MCF 10A (cell line): ENCODE measurements at regions not wholly inside any gene's neighbourhood (a gene's known extent, or its start where the extent isn't known, plus 50 kb on each side); places are given as distances from the start of the nearest gene placed in this dataset.
A peak's percentile ranks its signal among the peaks of the same experiment; 100 is the strongest.
"Not testable (repeated sequence)": the region's sequence is repeated elsewhere in the genome, so short reads cannot be mapped to it uniquely, and the experiment has no call there.

Source experiments
- BruUV-seq: library from RNA; stranded (reverse); fragments of 400-500 nt; replicated peaks from 2 replicates; lab custom pipeline; 2021; lab: Mats Ljungman, UMichigan
- CTCF ChIA-PET: fragments of 300-600 bp; sonication (Branson Sonifier 250); formaldehyde crosslinking; extraction: SDS; loops from one replicate; lab custom pipeline; 2021; ENCODE audit warnings: antibody characterized with exemption, inconsistent platforms; lab: Yijun Ruan, JAX
- POLR2A ChIA-PET: fragments of 300-600, 350-650 bp; sonication (Branson Sonifier 250); formaldehyde crosslinking; extraction: SDS; loops from one replicate; lab custom pipeline; 2020; ENCODE audit warnings: antibody characterized with exemption, inconsistent platforms; lab: Yijun Ruan, JAX
- DNase-seq: peaks from one replicate; pipeline ENCODE4 v3.0.0-alpha.2; 2018; ENCODE audit not compliant: unreplicated experiment
- H3K27ac Mint-ChIP-seq: one replicate; pipeline ENCODE4 v1.8.0; 2022; ENCODE audit warnings: mild to moderate bottlenecking, low read depth, mixed read lengths; ENCODE audit not compliant: unreplicated experiment
- H3K27me3 Mint-ChIP-seq: one replicate; pipeline ENCODE4 v1.8.0; 2022; ENCODE audit warnings: mixed read lengths; ENCODE audit not compliant: insufficient read depth, unreplicated experiment
- H3K36me3 Mint-ChIP-seq: one replicate; pipeline ENCODE4 v1.8.0; 2022; ENCODE audit warnings: mild to moderate bottlenecking, moderate library complexity, mixed read lengths; ENCODE audit not compliant: insufficient read depth, unreplicated experiment
- H3K4me1 Mint-ChIP-seq: one replicate; pipeline ENCODE4 v1.8.0; 2022; ENCODE audit warnings: mixed read lengths; ENCODE audit not compliant: insufficient read depth, unreplicated experiment
- H3K4me3 Mint-ChIP-seq: one replicate; pipeline ENCODE4 v1.8.0; 2022; ENCODE audit warnings: mild to moderate bottlenecking, moderate library complexity, mixed read lengths; ENCODE audit not compliant: unreplicated experiment
- H3K9me3 Mint-ChIP-seq: one replicate; pipeline ENCODE4 v1.8.0; 2022; ENCODE audit warnings: mixed read lengths; ENCODE audit not compliant: unreplicated experiment
- intact Hi-C: fragments of 100-400 bp; cut with micrococcal nuclease; formaldehyde crosslinking; loops from 2 replicates; pipeline ENCODE4 v1.14.1; 2022
- TF ChIP-seq, protein P1 (sequence below): fragments of 200-600 bp; IDR thresholded peaks from one replicate; pipeline ENCODE4 v1.8.0; 2022; ENCODE audit warnings: antibody characterized with exemption, mild to moderate bottlenecking; ENCODE audit not compliant: unreplicated experiment

DNA sequence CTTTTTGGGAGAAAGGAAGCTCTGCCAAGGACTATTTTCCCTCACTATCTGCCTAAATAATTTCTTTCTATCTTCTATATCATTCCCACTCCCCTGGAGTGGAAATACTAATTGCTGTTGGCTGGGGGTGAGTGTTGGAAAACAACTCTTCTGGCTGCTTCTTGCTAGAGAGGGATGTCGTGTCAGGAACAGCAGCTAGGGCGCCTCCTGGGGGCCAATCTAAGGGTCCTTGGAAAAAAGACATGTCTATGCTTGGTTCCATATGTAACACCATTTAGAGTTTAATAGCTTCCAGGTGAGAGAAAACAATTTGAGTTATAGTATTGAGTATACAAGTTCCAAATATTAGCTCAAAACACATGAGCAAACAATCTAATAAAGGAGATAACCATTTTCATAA lies 111.3 kb downstream of the MAGEE1 start:
- Mint-ChIP-seq H3K27ac (no peak overlapping the region), H3K4me3 (no peak overlapping the region)
- CTCF ChIA-PET = no interaction called here

GRCh38 chrX:76543381-76543780 lies 115.9 kb downstream of the MAGEE1 start:
- H3K36me3 Mint-ChIP-seq, BruUV-seq, H3K4me1 Mint-ChIP-seq, H3K27ac Mint-ChIP-seq, intact Hi-C loops, CTCF ChIA-PET, POLR2A ChIA-PET, H3K27me3 Mint-ChIP-seq, DNase-seq, H3K4me3 Mint-ChIP-seq: not testable (repeated sequence)
- peaks cover 35% of the 10 kb centered on the region for H3K9me3 Mint-ChIP-seq

More for the DNA sequence above, 111.3 kb downstream of the MAGEE1 start:
- TF ChIP-seq, protein P1, sequence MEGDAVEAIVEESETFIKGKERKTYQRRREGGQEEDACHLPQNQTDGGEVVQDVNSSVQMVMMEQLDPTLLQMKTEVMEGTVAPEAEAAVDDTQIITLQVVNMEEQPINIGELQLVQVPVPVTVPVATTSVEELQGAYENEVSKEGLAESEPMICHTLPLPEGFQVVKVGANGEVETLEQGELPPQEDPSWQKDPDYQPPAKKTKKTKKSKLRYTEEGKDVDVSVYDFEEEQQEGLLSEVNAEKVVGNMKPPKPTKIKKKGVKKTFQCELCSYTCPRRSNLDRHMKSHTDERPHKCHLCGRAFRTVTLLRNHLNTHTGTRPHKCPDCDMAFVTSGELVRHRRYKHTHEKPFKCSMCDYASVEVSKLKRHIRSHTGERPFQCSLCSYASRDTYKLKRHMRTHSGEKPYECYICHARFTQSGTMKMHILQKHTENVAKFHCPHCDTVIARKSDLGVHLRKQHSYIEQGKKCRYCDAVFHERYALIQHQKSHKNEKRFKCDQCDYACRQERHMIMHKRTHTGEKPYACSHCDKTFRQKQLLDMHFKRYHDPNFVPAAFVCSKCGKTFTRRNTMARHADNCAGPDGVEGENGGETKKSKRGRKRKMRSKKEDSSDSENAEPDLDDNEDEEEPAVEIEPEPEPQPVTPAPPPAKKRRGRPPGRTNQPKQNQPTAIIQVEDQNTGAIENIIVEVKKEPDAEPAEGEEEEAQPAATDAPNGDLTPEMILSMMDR = no peak
- no peaks in the 10 kb centered on the region for H3K4me1 Mint-ChIP-seq
- H3K9me3 Mint-ChIP-seq = peaks cover 15% of the 10 kb centered on the region
- POLR2A ChIA-PET = no interaction called here
- H3K36me3 Mint-ChIP-seq = no peaks in the 10 kb centered on the region
- intact Hi-C loops = no loop called here
- DNase-seq = no peak
- no peaks in the 10 kb centered on the region for H3K27me3 Mint-ChIP-seq
- BruUV-seq = no TSS peak

GRCh38 chrX:76550016-76550415 lies 122.5 kb downstream of the MAGEE1 start:
- TF ChIP-seq, protein P1 = no peak
- no TSS peak for BruUV-seq
- H3K27ac Mint-ChIP-seq = no peak overlapping the region
- CTCF ChIA-PET = no interaction called here
- no peak overlapping the region for H3K4me3 Mint-ChIP-seq
- no peaks in the 10 kb centered on the region for H3K27me3 Mint-ChIP-seq
- intact Hi-C loops = no loop called here
- POLR2A ChIA-PET = no interaction called here
- H3K4me1 Mint-ChIP-seq = no peaks in the 10 kb centered on the region
- H3K9me3 Mint-ChIP-seq = peaks cover 22% of the 10 kb centered on the region
- H3K36me3 Mint-ChIP-seq = peaks cover 5% of the 10 kb centered on the region
- DNase-seq = no peak

DNA sequence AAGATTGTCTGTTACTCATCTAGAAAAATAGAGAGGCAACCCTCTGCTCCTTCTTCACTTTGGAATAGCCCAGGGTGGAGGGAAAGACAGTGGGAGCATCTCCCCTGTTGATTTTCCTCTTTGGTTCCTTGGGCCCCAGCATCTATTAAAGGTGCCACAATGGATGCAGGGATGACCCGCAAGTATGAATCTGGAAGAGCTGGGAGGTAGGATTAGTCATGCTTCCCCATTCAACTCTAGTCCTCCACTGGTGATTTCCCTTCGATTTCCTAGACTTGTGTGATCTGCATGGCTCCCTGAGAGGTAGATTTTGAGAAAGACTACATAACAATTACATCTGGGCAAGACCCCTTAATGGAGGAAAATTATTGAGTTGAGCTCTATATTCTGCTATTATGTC lies 127.8 kb downstream of the MAGEE1 start:
- DNase-seq = no peak
- Mint-ChIP-seq H3K4me3 (no peak overlapping the region), H3K27me3 (no peaks in the 10 kb centered on the region), H3K27ac (no peak overlapping the region), H3K9me3 (peaks cover 9% of the 10 kb centered on the region), H3K4me1 (no peaks in the 10 kb centered on the region), H3K36me3 (peaks cover 5% of the 10 kb centered on the region)
- TF ChIP-seq, protein P1 = no peak
- intact Hi-C loops = no loop called here
- ChIA-PET POLR2A (no interaction called here), CTCF (interaction anchor here (0.6 kb wide), 1 partner anchor 1820 kb away, joined by 3 read pairs; no protein-coding TSS in a partner anchor)
- no TSS peak for BruUV-seq

- TF ChIP-seq, protein P1 = no peak
- POLR2A ChIA-PET = no interaction called here
- peaks cover 14% of the 10 kb centered on the region for H3K9me3 Mint-ChIP-seq
- no peaks in the 10 kb centered on the region for H3K4me1 Mint-ChIP-seq
- intact Hi-C loops = loop anchor here (2.0 kb wide), 1 partner anchor 1473 kb away; no protein-coding TSS in a partner anchor
- no TSS peak for BruUV-seq
- H3K27ac Mint-ChIP-seq = no peak overlapping the region
- peak; percentile 38 for DNase-seq
- no peak overlapping the region for H3K4me3 Mint-ChIP-seq
- CTCF ChIA-PET = no interaction called here
- peaks cover 5% of the 10 kb centered on the region for H3K36me3 Mint-ChIP-seq
- H3K27me3 Mint-ChIP-seq = no peaks in the 10 kb centered on the region
These were observed 128.3 kb downstream of the MAGEE1 start for GRCh38 chrX:76555816-76556215.

GRCh38 chrX:76564842-76565241 lies 137.3 kb downstream of the MAGEE1 start:
- POLR2A ChIA-PET, DNase-seq, H3K36me3 Mint-ChIP-seq, CTCF ChIA-PET, H3K4me3 Mint-ChIP-seq, H3K4me1 Mint-ChIP-seq, BruUV-seq, H3K27ac Mint-ChIP-seq, H3K27me3 Mint-ChIP-seq, intact Hi-C loops: not testable (repeated sequence)
- H3K9me3 Mint-ChIP-seq = peaks cover 51% of the 10 kb centered on the region
